Stimulated activated CD8-positive, alpha-beta memory T cell treated with anti-CD3 and anti-CD28 coated beads, Interleukin-2, amount 100 ng/mL, for 48 hours (primary cell): ENCODE measurements at regions not wholly inside any gene's neighbourhood (a gene's known extent, or its start where the extent isn't known, plus 50 kb on each side); places are given as distances from the start of the nearest gene placed in this dataset.
"Not testable (repeated sequence)": the region's sequence is repeated elsewhere in the genome, so short reads cannot be mapped to it uniquely, and the experiment has no call there.

Source experiments
- DNase-seq, 2 donors: peaks; one replicate each; pipeline ENCODE4 v3.0.0-alpha.2; 2020; ENCODE audit warnings: low read depth in 2 of 2

DNA sequence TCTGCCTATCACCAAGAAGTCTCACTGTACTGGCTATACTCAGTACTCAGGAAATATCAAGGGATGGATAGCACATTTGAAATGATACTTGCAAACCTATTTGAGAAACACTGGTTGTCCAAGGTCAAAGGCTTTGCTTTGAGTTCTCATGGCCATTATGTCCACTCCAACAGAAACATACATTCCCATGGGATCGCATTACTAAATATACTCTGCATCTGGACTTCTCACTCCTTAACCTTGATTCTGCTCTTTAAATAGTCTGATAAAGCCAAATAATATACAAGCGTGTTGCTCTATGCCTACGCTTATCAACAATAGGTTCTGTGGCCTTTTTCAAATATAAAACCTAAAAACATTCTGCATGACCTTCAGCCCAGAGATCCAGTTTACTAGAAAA, 1054.8 kb downstream of the MRPL39 start:
- DNase-seq = no peak

DNA sequence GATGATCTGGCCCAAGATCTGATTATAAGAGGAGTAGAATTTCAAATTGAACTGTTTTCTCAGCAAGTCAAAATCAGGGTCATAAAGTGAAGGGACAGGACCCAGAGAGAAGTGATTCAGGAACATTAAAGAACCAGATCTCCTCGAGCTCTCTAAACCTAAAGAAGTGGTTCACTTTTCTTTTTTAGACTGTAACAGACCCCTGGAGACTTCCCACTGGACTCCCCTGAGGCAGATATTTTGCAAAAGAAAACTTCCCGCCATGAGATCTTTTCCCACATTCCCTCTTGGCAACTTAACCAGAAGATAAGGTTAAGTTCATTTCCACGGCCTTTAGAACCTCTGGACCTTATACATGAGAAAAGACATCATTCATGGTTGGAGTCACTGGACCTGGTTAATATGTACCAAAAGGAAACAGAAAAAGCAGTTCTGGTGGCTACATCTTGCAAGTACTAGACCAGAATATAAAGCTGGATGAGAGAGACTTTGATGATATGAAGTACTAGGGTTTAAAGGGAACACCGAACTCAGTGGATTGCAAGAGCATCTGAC, 1061.4 kb downstream of the MRPL39 start:
- DNase-seq = no peak

DNA sequence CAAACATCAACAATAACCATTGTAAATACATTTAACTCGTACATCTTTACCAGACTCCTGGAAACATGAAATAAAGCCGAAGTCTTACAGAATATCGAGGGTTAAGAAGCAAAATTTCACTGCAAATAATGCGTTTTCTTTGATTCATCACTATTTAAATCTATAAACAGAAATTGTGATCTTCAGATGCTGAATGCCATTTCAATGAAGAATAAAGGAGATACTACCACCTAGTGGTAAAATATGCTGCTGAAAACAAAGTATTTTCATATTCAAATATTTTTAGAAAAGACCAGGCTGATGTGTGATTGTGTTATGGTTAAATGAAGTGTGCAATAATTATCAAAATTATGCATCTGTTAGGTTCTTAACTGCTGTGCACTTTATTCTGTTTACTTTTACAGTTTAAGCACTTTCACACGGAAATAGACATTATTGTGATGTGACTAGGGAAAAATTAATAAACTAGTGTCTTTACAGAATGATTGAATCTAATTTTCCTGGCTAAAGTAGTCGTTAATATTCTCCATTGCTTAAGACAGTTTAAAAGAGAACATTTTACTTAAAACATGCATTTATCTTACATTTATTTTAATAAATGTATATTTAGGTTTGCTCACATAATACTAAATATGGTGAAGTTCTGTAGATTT, 1093.1 kb downstream of the MRPL39 start:
- no peak for DNase-seq

DNA sequence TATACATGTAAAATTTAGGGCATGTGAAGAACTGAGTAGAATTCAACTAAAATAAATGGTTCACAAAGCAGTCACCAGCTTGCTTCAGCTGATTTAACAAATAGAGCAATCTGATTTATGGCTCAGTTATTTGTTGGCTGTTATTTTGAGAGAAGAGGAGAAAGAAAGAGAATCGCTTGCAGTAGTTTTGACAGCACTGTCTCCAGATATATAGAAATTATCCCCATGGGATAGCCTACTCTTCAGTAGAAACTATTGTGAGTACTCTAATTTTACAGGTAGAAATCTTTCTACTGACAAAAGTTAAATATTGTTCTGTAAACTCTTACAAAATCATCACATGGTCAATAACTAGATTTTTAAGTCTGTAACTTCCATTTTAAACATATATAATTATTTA, 1098.2 kb downstream of the MRPL39 start:
- no peak for DNase-seq

DNA sequence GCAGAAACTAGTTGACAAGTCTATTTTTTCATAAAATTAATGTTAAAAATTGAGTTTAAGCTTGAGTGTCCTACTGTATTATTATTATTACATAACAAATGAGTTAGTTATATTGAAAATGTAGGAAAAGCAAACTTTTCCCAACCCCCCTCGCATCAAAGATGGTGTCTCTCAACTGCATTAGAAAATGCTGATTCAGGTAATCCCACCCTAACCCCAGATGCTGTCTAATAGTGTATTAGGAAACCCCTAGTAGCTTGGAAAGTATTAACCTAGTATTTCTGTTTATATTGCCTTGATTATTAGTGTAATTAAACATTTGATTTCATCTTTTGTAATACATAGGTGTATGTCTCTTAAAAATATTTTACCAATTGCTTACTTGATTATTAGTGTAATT, 1120.3 kb downstream of the MRPL39 start:
- no peak for DNase-seq

DNA sequence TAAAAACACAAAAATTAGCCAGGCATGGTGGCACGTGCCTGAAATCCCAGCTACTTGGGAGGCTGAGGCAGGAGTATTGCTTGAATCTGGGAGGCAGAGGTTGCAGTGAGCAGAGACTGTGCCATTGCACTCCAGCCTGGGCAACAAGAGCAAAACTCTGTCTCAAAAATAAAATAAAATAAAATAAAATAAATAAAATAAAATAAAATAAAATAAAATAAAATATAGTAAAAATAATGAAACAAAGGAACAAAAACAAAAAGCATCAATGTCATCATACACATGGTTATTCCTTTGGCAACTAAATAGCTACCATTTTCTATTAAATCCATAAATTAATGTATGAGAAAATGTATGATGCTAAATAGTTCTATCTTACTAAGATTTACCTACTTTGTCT, 1123.9 kb downstream of the MRPL39 start:
- not testable (repeated sequence) for DNase-seq

DNA sequence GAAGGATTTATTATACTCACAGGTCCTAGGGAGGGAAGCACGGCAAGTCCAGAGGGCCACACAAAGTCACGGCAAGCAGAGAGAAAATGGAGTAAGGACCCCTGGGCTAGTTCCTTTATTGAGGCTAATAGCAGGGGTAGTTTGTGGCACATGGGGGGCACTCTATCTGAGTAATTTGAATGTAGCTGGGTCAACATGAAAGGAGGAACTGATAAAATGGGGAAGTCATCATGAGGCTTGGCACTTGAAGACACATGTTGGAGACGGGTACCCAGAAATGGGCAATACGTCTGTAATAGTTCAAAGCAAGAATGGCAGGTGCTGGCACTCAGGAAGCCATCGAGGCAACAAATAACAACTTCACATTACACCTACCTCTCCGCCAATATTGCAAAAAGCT, 1136.4 kb downstream of the MRPL39 start:
- no peak for DNase-seq

DNA sequence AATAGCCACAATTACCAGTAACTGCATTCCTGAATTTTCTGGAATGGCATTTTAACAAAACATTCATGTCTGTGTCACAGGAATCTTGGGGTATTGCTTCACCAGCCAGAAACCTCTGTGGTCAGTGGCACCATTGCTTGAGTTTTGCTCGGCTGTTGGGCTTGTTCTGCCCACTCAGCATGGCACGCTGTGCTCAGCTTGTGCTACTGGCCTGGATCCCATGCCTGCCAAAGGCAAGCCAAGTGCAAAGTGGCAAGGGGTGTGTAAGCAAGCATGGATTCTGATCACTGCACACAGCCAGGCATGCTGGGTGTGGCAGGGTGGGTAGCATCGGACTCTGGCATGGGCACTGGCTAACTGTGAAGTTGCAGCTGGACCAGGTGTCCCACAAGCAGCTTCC, 1150.9 kb downstream of the MRPL39 start:
- DNase-seq = no peak

DNA sequence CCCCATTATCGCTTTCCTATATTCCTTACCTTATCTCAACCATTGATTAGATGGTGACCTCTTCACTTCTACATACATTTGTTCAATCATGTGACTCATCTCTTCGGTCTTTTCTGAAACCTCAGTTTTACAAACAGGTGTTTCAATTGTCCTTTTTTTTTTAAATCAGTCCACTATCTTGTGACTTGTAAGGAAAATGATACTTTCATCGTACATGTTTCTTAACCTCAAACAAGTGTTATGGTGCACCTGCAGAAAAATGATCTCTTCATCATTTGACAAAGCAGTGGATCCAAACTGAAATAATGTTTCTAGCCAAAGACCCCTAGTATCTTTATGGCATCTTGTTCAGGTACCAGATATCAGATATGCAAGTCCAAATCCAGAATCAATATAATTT, 1157.2 kb downstream of the MRPL39 start:
- DNase-seq = no peak

DNA sequence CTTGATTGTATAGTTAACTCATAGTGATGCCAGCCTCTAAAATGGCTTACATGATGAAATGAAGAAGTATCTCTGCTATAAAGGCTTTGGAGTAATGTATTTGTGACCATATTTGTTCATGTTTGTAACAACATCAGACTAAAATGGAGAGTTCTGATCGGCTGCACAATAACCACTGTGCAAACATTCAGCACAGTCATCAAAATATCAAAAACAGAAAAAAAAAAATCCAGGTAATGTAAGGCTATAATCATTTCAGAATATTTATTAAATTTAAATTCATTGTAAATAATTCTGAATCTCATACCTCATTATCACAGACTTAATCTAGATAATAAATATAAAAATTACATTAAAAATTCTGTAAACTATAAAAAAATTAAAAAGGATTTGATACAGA, 1161.8 kb downstream of the MRPL39 start:
- DNase-seq = no peak

DNA sequence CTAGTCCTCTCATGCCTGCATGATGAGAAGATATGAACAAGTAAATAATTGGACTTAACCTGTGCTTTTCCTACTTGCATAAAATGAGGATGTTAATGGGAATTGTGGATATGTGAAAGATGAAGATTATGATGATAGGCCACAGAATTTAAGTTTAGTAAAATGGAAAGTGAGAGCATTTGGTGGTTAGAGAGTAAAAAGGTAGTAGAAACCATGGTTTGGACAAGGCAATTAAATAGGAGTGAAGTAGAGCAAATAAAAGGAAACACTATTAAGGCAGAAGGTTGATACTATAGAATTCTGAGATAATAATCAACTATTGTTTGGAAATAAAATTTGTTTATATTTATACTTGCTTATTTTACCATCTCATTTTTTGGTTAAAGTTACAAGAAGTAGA, 1162.5 kb downstream of the MRPL39 start:
- DNase-seq = no peak

DNA sequence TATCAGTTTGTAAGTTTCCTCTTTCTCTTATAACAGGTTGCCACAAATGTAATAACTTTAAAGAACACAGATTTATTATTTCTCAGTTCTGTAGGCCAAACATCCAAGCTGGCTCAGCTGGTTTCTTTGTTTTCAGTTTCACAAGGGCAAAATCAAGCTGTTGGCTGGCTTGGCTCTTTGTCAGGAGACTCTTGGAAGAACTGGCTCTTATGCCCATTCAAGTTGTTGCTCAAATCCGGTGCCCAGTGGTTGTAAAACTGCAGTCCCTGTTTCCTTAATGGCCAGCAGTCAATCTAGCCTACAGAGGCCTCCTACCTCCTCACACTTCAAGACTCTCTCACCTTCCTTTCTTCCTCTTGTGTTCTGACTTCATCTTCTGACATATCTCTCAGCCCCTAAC, 1171.0 kb downstream of the MRPL39 start:
- no peak for DNase-seq

DNA sequence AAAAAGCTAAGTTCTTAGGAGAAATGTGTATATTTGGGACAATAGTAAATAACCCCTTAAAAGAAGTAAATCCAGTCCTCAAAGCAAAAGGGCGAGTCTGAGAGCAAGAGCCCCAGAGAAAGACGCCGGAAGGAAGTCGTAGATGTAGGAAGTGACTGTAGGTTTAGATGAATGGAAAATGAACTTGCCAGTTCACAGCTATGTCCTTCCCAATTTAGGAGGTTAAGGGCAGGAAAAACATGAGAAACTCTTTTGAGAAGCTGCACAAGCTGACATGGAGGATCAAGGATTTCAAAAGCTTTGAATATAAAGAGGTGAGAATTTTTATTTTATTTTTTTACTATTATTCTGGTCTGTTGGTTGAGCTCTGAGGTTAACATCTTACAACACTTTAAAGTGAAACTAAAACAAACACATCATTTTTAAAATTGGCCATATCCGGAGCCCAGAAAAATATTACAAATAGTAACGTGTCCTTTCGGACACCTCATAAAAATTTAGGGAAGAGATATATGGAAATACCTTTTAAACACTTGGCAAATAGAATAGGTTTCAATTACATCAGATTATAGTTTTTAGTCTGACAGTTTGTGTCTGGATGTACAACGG, 1178.6 kb downstream of the MRPL39 start:
- no peak for DNase-seq

DNA sequence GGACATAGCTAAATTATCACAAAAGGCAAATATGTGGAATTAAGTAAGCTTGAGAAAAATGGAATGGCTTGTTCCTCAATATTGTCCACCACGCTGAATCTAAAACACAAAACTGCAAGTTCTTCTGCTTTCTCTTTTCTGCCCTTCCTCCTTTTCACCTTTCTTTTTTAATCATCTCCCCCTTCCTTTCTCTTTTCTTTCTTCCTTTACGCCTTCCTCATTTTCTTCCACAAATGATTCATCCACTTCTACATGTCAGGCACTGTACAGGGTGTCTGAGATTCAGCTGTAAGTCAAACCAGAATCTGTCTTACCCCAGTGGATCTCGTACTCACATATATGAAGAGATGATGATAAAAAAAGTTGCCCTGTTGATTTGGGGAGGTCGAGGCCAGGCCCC, 1182.5 kb downstream of the MRPL39 start:
- DNase-seq = no peak

DNA sequence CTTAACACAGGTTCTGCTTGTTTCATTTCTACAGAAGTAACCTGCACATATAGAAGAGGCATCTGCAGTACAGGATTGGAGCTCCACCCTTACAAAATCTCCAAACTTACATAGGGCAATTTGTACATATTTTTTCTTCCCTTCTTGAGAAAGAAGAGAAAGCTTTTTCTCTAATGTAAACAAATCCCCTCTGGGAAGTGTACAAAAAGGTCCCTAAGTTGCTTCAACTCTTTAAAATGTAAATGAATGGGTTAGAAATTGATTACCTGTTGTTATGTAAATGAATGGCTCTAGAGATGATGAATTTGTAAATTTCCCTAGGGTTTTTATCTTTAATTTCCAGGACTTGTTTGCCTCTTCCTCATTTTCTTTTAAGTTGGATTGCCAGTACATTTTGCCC, 1183.7 kb downstream of the MRPL39 start:
- DNase-seq = no peak

DNA sequence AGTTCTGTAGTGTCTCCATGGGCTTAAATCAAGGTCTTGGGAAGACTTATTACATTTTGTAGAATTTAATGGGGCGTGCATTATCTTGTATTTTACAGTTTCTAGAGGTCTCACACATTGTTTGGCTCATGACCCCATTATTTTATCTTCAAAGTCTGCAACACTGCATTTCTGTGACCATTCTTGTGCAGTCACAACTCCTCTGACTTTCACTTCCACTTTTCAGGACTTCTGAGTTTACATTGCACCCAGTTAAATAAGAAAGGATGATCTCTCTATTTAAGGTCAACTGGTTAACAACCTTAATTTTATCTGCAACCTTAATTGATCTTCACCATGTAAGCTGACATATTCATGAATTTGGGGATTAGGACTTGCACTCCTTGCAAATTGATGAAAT, 1186.6 kb downstream of the MRPL39 start:
- DNase-seq = no peak

DNA sequence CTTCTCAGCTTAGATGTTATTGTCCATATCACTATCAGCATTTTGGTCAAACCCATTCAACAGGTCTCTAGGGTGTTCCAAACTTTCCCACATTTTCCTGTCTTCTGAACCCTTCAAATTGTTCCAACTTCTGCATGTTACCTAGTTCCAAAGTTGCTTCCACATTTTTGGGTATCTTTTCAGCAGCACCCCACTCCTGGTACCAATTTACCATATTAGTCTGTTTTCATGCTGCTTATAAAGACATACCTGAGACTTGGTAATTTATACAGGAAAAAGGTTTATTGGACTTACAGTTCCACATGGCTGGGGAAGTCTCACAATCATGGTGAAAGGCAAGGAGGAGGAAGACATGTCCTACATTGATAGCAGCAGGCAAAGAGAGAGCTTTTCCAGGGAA, 1187.6 kb downstream of the MRPL39 start:
- DNase-seq = not testable (repeated sequence)

DNA sequence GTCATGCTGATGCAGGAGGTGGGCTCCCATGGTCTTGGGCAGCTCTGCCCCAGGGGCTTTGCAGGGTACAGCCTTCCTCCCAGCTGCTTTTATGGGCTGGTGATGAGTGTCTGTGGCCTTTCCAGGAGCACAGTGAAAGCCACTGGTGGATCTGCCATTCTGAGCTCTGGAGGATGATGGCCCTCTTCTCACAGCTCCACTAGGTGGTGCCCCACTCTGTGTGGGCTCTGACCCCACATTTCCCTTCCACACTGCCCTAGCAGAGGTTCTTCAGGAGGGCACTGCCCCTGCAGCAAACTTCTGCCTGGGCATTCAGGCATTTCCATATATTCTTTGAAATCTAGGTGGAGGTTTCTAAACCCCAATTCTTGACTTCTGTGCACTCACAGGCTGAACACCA, 1188.6 kb downstream of the MRPL39 start:
- DNase-seq = no peak

DNA sequence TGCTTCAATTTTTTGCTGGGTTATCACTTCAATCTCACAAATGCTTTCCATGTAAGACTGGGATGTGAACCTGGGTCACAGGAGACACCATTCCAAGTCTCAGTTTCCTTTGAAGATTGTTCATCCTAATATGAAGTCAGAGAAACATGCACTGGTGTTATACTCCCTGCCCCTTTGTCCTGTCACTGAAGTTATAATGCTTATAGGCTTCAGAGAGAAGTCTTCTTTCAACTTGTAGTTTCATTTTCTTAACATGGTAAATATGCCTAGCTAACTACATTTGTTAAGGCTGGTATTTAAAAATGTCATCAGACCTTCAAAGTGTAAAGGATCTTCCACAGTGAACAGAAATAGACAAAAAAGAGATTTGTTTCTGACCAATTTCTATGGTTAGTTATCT, 1195.9 kb downstream of the MRPL39 start:
- DNase-seq = no peak

DNA sequence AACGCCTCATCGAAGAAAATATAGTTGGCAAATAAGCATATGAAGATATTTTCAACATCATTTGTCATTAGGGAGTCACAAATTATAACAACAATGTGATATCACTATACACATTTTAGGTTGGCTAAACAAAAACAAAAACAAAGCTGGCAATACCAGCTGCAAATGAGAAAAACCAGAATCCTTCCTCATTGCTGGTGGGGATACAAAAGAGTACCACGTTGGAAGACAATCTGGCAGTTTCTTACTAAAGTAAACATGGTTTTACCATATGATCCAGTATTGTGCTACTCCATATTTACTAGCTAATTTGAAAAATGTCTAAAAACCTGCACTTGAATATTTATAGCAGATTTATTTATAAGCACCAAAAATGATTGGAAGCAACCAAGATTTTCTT, 1204.1 kb downstream of the MRPL39 start:
- DNase-seq = no peak

DNA sequence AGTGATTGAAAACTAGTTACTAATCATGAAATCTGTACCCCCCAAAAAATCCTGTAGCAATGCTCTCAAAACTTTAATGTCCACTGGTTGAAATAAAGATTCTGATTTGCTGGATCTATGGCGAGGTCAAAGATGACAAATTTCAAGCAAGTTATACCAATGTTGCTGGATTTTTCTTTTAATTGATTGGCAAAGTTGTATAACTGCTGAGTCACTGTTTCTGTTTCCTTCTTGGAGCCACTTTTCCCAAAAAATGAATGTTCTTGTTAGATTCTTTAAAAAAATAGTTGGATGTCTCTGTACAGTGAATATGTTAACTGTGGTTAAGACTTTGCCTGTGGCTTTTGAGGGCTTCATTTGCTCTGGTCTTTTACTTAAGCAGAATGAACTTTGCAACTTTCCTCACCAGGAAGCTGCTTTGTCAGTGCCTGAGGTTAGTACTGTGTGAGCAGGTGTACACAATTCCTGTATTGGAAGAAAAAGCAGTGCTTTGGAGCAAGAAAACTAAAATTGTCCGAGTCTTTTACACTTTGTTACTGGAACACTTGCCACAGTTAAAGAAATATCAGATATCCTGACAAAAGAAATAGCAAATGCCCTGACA, 1211.9 kb downstream of the MRPL39 start:
- DNase-seq = no peak

DNA sequence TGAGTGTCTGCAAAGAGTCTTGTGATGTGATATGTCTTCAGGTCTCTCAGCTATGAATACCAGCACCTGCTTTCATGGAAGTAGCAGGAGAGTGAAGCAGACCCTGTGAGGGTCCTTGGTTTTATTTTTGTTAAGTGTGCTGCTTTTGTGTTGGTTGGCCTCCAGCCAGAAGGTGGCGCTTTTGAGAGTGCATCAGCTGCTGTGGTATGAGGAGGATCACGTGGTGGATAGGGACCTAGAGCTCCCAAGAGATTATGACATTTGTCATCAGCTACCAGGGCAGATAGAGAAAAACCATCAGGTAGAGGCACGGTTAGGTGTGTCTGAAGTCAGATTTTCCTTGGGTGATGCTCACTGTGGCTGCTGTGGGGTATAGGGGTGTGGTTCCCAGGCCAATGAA, 1232.1 kb downstream of the MRPL39 start:
- peak in 1 of 2 donors; percentile 5 for DNase-seq

DNA sequence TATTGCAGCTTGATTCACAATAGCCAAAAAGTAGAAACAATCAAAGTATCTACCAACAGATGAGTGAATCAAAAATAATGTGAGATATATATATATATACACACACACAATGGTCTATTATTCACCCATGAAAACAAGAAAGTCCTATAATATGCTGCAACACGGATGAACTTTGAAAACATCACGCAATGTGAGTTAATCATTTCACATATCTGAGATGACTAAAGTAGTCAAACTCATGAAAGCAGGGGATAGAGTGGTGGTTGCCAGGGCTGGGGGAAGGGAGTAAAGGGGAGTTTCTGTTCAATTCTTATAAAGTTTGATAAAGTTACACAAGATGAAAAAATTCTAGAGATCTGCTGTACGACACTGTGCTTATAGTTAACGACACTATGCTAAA, 1234.8 kb downstream of the MRPL39 start:
- DNase-seq = no peak
